GM18508 (cell line): ENCODE measurements at regions not wholly inside any gene's neighbourhood (a gene's known extent, or its start where the extent isn't known, plus 50 kb on each side); places are given as distances from the start of the nearest gene placed in this dataset.

ENCODE experiments used
- ATAC-seq: cut with Tn5 transposase; IDR thresholded peaks from one replicate; pipeline ENCODE4 v1.9.1; 2021; ENCODE audit warnings: moderate number of reproducible peaks; ENCODE audit not compliant: insufficient read depth, unreplicated experiment

DNA sequence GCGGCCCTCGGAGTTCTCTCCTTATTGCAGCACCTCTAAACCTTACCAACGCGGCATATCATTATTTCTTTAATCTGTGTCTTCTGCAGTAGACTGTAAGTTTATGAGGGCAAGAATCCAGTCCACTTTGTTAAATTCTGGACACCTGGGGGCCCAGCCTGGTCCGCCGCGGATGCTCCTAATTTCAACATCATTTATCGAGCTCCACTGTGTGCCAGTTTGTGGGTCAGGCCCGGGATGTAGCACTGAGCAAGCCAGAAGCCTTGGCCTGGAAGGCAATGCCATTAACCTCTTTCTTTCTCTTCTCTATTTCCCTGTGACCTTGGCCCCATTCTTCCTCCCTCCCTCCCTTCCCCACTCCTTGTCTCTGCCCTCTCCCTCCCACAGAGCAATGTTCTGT lies 70.6 kb upstream of the CACNA1E start:
- ATAC-seq: no peak

DNA sequence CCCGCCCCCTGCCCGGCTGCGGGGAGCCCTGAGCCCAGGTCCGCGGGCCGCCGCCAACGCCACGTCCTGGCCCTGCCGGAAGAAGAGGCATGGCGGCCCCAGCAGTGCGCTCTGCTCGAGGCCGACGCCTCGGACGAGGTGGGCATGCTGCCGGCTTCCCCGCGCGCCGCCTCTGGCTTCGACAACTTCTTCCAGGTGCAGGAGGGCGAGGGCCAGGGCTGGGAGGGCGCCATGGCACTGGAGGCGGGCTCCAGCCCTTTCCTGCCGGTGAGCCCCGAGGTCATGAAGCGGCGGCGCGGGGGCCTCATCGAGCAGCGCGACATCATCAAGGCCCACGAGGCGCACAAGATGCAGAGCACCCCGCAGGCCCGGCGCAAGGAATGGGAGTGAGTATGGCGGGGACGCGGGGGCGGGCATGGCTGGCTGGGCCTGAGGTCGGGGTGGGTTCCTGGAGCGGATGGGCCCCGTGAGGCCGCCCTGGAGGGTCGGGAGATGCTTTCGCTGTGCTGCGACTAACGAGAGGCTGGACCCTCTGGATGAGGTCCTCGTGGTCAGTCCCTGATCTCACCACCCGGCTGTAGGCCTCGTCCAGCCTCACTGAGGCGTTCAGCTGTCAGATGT lies 70.0 kb upstream of the CACNA1E start:
- ATAC-seq: no peak

DNA sequence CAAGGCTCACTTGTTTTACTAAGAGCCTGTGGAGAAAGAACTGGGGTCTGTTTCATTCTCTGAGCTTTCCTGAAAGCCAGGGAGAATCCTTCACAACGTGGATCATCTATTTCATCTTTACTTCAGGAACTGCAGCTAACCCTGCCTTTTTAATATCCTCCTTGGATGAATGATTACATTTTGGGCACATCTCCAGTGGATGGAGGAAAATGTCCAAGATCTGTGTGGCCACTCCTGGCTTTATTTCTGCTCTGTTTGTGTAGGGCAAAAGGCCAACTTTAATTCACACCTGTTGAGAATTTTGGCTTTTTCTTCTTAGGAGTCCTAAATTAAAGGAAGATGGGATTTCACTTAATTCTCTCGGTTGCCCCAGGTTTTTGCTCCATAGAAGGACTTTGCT lies 69.5 kb upstream of the CACNA1E start:
- no peak for ATAC-seq

DNA sequence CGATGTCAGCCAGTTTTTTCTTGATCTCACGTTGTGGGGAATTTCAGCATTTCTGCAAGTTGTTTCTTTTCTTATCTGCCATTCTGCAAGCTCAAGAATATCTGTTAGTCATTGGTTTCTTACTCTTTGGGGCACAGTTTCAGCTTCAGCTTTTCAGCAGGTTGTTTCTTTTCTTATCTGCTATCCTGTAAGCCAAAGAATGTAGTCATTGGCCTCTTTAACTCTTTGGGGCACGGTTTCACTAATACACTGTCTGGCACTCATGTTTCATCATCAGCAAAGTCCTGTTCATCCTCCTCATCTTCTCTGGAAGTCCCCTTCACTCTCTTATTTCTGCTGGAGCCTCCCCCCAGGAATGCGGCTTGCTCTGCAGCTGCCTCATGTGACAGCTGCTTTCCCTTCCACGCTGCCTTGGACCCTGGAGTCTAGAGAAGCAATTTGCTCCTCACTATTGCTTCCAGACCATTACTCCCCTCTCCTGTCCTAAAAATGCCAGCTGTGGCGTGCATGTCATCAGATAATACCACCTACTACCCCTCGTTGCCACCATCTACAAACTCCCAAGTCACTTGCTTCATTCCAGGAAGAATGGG lies 67.0 kb upstream of the CACNA1E start:
- no peak for ATAC-seq

DNA sequence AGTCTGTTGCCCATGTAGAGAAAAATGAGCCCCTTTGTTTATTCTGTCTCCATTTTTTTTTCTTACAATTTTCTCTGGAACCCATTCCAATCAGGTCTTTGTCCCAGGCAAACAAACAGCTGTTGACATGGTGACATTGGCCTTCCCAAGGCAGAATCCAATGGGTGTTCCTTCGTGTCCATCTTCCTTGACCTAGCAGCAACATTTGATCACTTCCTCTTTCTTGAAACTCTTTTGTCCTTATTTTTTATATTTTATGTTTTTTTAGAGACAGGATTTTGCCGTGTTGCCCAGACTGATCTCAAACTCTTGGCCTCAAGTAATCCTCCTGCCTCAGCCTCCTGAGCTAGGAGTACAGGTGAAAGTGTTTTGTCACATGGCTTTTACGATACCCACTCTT lies 65.4 kb upstream of the CACNA1E start:
- no peak for ATAC-seq

DNA sequence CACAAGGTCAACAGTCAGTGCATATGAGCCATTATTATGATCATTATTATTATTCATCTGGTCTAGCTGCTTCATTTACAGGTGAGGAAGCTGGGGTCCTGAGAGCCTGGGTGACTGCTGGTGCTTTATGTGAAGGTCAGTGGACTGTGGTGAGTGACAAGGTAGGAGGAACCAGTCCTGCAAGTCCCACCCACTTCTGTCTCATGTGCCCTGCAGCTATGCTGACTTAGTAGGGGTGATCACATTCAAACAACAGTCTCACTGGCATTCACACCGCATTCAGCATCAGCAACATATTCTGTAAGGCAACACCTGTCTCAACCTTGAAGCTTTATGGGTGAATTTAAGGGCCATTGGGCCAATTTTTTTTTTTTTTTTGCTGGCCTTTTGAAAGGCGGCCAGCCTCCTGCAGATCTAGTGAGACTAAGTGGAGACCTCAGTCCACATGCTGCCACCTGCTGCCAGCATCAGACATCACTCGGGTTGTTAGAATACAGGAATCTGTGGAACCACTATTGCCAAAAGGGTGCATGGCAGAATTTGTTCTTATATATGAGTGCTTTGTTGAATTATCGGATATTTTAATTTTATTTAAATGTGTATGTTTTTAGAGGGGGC lies 59.9 kb upstream of the CACNA1E start:
- ATAC-seq: no peak

DNA sequence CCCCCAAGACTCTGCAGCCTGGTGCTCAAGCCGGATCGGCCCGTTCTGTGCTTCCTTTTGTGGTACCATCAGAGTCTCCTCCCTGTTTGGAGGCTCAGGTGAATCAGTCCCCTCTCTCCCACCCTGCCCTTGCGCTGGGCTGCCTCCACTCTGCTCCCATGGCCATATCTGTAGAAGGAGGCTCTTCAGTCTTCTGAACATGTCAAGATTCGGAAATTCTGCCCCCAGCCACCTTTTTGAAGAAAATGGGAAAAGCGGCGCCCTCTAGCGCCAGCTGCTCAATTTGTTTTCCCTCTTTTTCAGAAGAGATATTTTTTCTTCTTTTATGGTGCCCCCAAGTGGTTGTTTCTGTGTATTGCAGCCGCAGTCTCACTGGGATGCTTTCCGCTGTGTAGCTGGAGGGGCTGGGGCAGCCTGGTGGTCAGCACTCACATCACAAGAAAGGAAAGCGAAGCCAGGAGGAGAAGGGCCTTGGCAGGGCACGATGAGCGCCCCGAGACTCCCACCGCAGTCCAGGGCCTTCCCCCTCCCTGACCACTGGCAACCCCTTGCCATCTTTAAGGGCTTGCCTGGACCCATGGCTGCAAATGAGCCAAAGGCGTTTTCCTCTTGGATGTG lies 58.4 kb upstream of the CACNA1E start:
- ATAC-seq: no peak

DNA sequence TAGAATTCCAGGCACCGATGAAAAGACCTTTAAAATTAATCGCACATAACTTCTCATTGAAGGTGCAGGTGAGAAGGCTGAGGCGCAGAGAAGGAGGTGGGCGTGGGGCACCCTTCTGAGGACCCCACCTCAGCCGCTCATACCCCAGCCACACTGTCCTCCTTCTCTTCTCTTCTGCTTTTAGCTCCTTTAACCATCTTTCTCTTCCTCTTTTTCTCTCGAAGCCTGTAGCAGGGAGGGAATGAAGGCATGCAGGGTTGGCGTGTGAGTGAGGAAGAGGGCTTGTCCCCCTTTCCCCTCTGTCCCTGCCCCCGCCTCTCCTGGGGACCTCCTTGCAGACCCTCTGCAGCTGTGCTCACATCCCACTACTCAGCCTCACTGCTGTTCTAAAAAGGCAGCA lies 57.8 kb upstream of the CACNA1E start:
- ATAC-seq: no peak

DNA sequence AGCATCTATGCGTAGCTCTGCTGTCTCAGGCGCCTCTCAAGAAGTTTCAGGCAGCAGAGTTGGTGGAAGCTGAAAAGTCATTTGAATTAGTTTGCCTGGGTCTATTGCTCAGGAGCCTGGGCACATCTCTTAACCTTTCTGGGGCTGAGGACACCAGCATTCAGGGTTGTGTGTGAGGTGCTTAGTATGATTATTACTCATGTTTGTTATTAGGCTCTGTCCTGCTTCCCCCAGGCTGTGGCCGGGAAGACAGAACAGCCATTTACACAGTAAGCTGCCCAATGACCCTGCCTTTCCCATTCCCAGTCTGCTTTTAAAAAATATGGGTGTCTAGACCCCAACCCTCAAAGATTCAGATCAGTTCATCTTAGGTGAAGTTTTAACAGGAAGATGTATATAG lies 53.9 kb upstream of the CACNA1E start:
- no peak for ATAC-seq

DNA sequence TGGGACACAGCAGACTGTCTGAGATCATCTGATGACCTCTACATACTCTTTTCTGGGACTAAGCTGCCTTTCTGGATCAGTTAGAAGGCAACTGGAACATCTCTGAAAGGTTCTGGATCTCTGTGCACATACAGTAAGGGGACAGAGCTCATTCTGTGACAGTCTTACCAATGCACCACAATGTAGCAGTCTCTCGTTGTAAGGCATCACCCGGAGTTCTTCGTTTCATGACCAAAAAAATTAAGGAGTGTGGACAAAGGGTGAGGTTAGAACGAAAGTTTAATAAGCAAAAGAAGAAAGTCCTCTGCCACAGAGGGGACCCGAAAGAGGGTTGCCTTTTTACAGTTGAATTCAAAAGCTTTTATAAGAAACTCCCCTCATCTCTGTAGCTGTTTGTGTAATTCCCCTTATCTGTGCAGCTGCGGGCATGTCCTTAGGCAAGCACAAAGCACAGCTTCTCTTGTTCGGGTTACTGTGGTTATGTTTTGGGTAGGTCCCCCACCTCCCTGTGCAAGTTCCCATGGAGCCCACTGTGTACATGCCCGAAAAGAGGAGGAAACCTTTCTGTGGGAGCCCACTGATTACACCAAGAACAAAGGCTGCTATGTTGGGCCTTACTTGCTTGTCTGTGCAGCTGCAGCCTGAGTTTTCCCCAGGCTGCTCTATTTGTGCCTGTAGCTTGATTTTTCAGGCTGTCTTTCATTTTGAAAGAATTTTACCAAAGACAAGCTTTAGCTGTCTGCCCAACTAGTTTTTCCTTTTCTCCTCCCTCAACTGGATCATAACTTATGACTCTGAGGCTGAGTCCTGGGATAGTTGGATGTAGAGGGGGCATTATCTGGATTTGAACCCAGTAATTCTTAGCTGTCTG lies 53.1 kb upstream of the CACNA1E start:
- no peak for ATAC-seq
